ENCODE measurements at regions not wholly inside any gene's neighbourhood (a gene's known extent, or its start where the extent isn't known, plus 50 kb on each side); places are given as distances from the start of the nearest gene placed in this dataset.

DNA sequence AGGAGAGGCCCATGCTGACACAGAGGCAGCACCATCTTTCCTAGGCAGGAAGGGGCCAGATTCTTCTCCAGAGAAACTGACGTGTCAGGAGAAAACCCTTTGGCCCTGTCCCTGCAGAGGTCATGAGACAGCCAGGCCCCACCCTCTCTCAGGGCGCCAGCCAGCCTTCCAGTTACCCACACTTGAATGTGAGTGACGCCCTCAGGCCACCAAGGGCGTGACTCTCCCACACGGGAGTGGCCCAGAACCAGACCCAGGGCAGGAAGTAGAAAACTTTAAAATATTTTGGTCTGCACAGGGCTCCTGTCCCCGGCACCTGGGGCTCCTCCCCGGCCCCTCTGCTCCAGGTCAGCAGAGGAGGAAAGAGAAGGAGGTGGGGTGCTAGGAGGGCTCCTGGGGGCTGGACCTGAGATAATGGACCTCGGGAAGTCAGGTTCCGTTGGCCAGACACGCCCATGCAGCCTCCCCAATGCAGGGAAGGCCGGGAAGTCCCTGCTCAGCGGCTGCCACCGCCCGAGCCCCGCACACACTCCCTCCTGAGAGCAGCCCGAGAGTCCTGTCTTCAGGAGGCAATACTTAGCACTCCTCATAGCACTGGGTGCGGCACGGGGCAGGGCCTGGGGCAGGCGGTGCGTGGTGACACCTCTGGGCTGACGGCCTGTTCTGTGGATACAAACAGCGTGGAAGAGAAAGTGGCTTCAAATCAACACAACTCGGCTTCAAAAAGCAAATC, 67.0 kb upstream of the CFAP46 start:
- H3K4me3 ChIP-seq, result no peak overlapping the region
- no peaks in the 10 kb centered on the region for H3K36me3 ChIP-seq (ENCODE audit: insufficient read depth in 1 of 2, low read depth in 1 of 2)
- H3K27me3 ChIP-seq (ENCODE audit: insufficient read depth in 3 of 3, low read length in 2 of 3), result peaks cover 0 to 15% (median 2%) of the 10 kb centered on the region in 3 donors
- H3K27ac ChIP-seq, result no peak overlapping the region
- no peaks in the 10 kb centered on the region for H3K9me3 ChIP-seq
- intact Hi-C loops (cut with DNase I), result no loop called here
- no peak for TF ChIP-seq CTCF (IDR thresholded peaks at IDR 0.05)
- WGBS, 3 donors, result 55 to 67% (median 60%) methylated on average over 23 of the region's 23 CpGs
- DNase-seq, result peak; percentile 67 to 80
- no peaks in the 10 kb centered on the region for H3K4me1 ChIP-seq
- peak in 3 of 4 donors; percentile 46 to 57 (median 46) for ATAC-seq

GRCh38 chr10:133008736-133009135, 66.4 kb upstream of the CFAP46 start:
- TF ChIP-seq CTCF (IDR thresholded peaks at IDR 0.05), result no peak
- WGBS, 3 donors, result 78 to 85% (median 84%) methylated on average over 11 of the region's 11 CpGs
- intact Hi-C loops (cut with DNase I), result no loop called here

GRCh38 chr10:133008196-133008595, 65.8 kb upstream of the CFAP46 start:
- no peak overlapping the region for H3K27ac ChIP-seq

More at GRCh38 chr10:133008736-133009135, 66.4 kb upstream of the CFAP46 start:
- no peaks in the 10 kb centered on the region for H3K4me1 ChIP-seq
- DNase-seq (no peak), ATAC-seq (no peak)
- H3K4me3 ChIP-seq, result no peak overlapping the region
- H3K36me3 ChIP-seq (ENCODE audit: insufficient read depth in 1 of 2, low read depth in 1 of 2), result no peaks in the 10 kb centered on the region
- no peaks in the 10 kb centered on the region for H3K9me3 ChIP-seq
- no peak overlapping the region for H3K27ac ChIP-seq
- peaks cover 0 to 11% (median 2%) of the 10 kb centered on the region in 3 donors for H3K27me3 ChIP-seq (ENCODE audit: insufficient read depth in 3 of 3, low read length in 2 of 3)

GRCh38 chr10:133007360-133007858, 65.0 kb upstream of the CFAP46 start:
- H3K36me3 ChIP-seq (ENCODE audit: insufficient read depth in 1 of 2, low read depth in 1 of 2), result no peaks in the 10 kb centered on the region
- H3K4me1 ChIP-seq, result no peaks in the 10 kb centered on the region
- no peak overlapping the region for H3K4me3 ChIP-seq
- WGBS, 3 donors, result 73 to 80% (median 79%) methylated on average over 11 to 12 of the region's 12 CpGs
- H3K27ac ChIP-seq, result no peak overlapping the region
- DNase-seq (no peak), ATAC-seq (no peak)
- H3K27me3 ChIP-seq (ENCODE audit: insufficient read depth in 3 of 3, low read length in 2 of 3), result peaks cover 0 to 13% (median 2%) of the 10 kb centered on the region in 3 donors
- no peak for TF ChIP-seq CTCF (IDR thresholded peaks at IDR 0.05)
- intact Hi-C loops (cut with DNase I), result no loop called here
- H3K9me3 ChIP-seq, result no peaks in the 10 kb centered on the region

More at GRCh38 chr10:133008196-133008595, 65.8 kb upstream of the CFAP46 start:
- DNase-seq (no peak), ATAC-seq (no peak)
- Histone ChIP-seq H3K4me3 (no peak overlapping the region), H3K27me3 (ENCODE audit: insufficient read depth in 3 of 3, low read length in 2 of 3) (peaks cover 0 to 13% (median 2%) of the 10 kb centered on the region in 3 donors), H3K9me3 (no peaks in the 10 kb centered on the region), H3K36me3 (ENCODE audit: insufficient read depth in 1 of 2, low read depth in 1 of 2) (no peaks in the 10 kb centered on the region), H3K4me1 (no peaks in the 10 kb centered on the region)
- WGBS, 3 donors, result 75 to 84% (median 80%) methylated on average over 23 of the region's 23 CpGs
- TF ChIP-seq CTCF (IDR thresholded peaks at IDR 0.05), result no peak
- intact Hi-C loops (cut with DNase I), result no loop called here
